ENCODE measurements at regions not wholly inside any gene's neighbourhood (a gene's known extent, or its start where the extent isn't known, plus 50 kb on each side); places are given as distances from the start of the nearest gene placed in this dataset.

- TF ChIP-seq ZFX (IDR thresholded peaks at IDR 0.05; ENCODE audit: borderline replicate concordance) (no peak), CTCF (IDR thresholded peaks at IDR 0.05) (no peak)
- H3K27ac ChIP-seq: no peak overlapping the region
Measured at GRCh38 chr5:18366234-18366633, 732.0 kb downstream of the TAF11L14 start.

DNA sequence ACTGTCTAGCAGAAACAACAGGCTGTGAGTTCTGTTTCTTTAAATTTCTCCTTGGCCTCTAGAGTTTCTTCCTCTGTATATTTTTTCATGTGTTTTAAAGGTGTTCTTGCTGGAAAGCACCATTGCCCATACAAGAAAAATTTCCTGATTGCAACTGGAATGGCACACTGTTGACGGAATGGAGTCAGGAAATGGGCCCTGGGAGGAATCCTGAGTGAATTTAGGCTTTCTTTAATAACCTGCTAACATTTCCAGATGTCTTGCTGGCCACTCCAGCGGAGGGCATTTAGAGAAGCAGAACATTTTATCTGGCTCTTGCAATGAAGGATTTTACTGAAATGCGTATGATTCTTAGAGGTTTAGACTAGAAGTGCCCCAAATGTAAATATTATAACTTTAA is 736.3 kb downstream of the TAF11L14 start:
- TF ChIP-seq CTCF (IDR thresholded peaks at IDR 0.05) (no peak), ZFX (IDR thresholded peaks at IDR 0.05; ENCODE audit: borderline replicate concordance) (no peak)

DNA sequence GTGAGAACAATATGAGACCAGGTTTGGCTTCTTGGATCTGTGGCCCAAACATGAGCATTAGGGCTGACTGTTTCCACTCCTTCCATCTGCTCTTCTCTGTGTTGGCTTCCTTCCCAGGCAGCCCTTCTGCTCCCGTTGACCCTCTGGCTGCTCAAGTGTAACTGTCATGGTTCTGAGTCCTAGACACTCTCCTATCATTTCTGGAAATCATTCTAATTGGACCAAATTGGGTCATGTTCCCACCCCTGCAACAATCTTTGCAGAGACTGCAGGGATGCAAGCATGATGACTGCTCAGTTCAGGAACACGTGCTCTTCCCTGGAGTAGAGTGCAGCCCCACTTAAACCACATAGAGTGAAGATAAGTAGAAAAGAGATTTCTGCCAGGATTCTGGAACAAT is 741.4 kb downstream of the TAF11L14 start:
- no peak overlapping the region for H3K27ac ChIP-seq
- no peak for TF ChIP-seq ZFX (IDR thresholded peaks at IDR 0.05; ENCODE audit: borderline replicate concordance)
- no peak for TF ChIP-seq CTCF (IDR thresholded peaks at IDR 0.05)

More for the DNA sequence above, 736.3 kb downstream of the TAF11L14 start:
- H3K27ac ChIP-seq: no peak overlapping the region

- H3K27ac ChIP-seq: no peak overlapping the region
- no peak for TF ChIP-seq ZFX (IDR thresholded peaks at IDR 0.05; ENCODE audit: borderline replicate concordance)
- no peak for TF ChIP-seq CTCF (IDR thresholded peaks at IDR 0.05)
Measured at GRCh38 chr5:18378066-18378465, 743.8 kb downstream of the TAF11L14 start.

GRCh38 chr5:18379189-18379588 is 744.9 kb downstream of the TAF11L14 start:
- H3K27ac ChIP-seq: no peak overlapping the region
- TF ChIP-seq CTCF (IDR thresholded peaks at IDR 0.05): no peak
- no peak for TF ChIP-seq ZFX (IDR thresholded peaks at IDR 0.05; ENCODE audit: borderline replicate concordance)

DNA sequence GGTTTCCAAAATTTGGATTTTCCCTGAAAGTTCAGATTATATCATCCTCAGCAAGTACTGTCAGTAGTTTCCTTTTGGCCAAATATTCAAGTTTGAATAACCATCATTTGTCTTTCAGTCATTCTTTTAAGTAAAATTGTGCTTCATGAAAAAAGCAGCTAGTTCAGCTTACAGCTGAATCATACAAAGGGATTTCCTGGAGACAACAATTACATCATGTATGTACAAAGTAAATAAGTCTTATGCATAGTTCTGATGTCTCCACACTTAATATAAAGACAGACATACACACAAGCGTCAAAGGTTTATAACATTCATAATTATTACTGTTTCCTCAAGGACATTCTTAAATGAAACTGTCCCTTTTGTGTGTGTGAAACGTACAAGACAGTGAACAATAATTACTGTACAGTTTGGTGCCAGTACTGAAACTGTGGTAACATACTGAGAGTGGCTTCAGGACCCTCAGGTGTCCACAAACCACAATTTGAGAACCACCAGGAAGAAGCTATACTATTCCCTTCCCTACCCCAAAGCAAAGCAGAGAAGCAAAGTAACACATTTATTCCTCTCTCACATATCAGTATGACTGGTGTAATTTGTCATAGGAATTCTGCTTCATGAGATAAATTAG is 746.6 kb downstream of the TAF11L14 start:
- TF ChIP-seq ZFX (IDR thresholded peaks at IDR 0.05; ENCODE audit: borderline replicate concordance) (no peak), CTCF (IDR thresholded peaks at IDR 0.05) (no peak)
- no peak overlapping the region for H3K27ac ChIP-seq

DNA sequence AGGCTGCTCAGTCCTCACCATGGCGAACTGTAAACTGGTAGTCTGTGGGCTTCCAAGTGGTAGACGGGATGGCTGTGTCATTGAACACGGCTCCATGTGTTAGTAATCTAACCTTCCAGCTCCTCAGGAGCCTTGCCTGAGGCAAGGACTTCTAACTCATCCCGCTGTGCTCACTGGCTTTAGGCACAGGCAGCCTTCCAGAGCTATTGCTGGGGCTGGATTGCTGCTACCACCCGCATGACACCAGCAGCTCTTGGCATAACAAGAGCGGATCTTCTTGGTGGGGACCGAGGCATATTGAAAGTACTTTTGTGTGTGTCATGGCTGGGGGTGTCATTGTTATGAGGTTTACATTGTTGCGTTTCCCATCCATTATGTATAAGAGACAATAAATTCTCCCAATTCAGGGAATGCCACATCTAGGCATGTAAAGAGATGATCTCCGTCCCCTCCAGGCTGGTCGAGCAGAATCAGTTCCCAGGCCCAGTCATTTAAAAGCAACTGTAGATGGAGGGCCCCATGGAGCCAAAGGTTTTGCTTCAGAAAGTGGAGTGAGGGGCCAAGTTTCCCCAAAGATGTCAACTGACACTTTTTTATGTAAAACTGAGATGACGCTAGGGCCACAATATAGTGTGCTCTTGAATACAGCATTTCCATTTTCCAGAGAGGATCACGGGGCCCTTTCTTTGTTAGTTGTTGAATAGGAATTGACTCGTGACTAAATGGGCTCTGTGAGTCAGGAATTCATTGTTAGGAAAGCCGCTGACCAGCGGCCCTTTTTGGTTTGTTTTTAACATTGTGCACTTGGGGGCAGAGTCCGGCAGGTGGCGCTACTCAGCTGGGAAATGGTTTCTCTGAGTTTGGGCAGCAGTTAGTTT is 759.5 kb downstream of the TAF11L14 start:
- no peak overlapping the region for H3K27ac ChIP-seq
- TF ChIP-seq ZFX (IDR thresholded peaks at IDR 0.05; ENCODE audit: borderline replicate concordance): no peak
- peak; percentile 89 for TF ChIP-seq CTCF (IDR thresholded peaks at IDR 0.05)

Measured in 22Rv1 (cell line).